ENCODE measurements at regions not wholly inside any gene's neighbourhood (a gene's known extent, or its start where the extent isn't known, plus 50 kb on each side); places are given as distances from the start of the nearest gene placed in this dataset.

GRCh38 chr2:66370824-66371223 is 64.1 kb upstream of the MEIS1 start:
- no peaks in the 10 kb centered on the region; the same call in 1 of the 2 replicates for H3K27me3 ChIP-seq (ENCODE audit: control insufficient read depth, insufficient read depth, low read length)
- DNase-seq (ENCODE audit: low read depth, low spot score) (no peak), ATAC-seq (no peak)
- intact Hi-C loops (cut with micrococcal nuclease; ENCODE audit: unreplicated experiment) (no loop called here), in situ Hi-C loops (cut with HindIII; ENCODE audit: low pct_unique_long_range_greater_than_20kb, low sequenced_read_pairs) (no loop called here)
- H3K36me3 ChIP-seq (ENCODE audit: control insufficient read depth, insufficient read depth, low read length), result no peaks in the 10 kb centered on the region; the same call in 1 of the 2 replicates
- ChIA-PET CTCF (no interaction called here), POLR2A (no interaction called here)
- no peaks in the 10 kb centered on the region for H3K9me3 ChIP-seq (ENCODE audit: control insufficient read depth, insufficient read depth, low read depth, low read length)
- no TSS peak for BruUV-seq (replicated peaks)
- no peaks in the 10 kb centered on the region; the same call in 1 of the 2 replicates for H3K4me1 ChIP-seq (ENCODE audit: control insufficient read depth, insufficient read depth, low read length)
- no peak overlapping the region for H3K27ac ChIP-seq (ENCODE audit: low read length)
- H3K4me3 ChIP-seq (ENCODE audit: low read depth in 2 of 2, low read length in 2 of 2), result no peak overlapping the region
- TF ChIP-seq, protein P1, sequence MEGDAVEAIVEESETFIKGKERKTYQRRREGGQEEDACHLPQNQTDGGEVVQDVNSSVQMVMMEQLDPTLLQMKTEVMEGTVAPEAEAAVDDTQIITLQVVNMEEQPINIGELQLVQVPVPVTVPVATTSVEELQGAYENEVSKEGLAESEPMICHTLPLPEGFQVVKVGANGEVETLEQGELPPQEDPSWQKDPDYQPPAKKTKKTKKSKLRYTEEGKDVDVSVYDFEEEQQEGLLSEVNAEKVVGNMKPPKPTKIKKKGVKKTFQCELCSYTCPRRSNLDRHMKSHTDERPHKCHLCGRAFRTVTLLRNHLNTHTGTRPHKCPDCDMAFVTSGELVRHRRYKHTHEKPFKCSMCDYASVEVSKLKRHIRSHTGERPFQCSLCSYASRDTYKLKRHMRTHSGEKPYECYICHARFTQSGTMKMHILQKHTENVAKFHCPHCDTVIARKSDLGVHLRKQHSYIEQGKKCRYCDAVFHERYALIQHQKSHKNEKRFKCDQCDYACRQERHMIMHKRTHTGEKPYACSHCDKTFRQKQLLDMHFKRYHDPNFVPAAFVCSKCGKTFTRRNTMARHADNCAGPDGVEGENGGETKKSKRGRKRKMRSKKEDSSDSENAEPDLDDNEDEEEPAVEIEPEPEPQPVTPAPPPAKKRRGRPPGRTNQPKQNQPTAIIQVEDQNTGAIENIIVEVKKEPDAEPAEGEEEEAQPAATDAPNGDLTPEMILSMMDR (IDR thresholded peaks at IDR 0.05), result no peak
- TF ChIP-seq POLR2AphosphoS5 (IDR thresholded peaks at IDR 0.05; ENCODE audit: low read depth, low read length), result no peak
- TF ChIP-seq, protein P2, sequence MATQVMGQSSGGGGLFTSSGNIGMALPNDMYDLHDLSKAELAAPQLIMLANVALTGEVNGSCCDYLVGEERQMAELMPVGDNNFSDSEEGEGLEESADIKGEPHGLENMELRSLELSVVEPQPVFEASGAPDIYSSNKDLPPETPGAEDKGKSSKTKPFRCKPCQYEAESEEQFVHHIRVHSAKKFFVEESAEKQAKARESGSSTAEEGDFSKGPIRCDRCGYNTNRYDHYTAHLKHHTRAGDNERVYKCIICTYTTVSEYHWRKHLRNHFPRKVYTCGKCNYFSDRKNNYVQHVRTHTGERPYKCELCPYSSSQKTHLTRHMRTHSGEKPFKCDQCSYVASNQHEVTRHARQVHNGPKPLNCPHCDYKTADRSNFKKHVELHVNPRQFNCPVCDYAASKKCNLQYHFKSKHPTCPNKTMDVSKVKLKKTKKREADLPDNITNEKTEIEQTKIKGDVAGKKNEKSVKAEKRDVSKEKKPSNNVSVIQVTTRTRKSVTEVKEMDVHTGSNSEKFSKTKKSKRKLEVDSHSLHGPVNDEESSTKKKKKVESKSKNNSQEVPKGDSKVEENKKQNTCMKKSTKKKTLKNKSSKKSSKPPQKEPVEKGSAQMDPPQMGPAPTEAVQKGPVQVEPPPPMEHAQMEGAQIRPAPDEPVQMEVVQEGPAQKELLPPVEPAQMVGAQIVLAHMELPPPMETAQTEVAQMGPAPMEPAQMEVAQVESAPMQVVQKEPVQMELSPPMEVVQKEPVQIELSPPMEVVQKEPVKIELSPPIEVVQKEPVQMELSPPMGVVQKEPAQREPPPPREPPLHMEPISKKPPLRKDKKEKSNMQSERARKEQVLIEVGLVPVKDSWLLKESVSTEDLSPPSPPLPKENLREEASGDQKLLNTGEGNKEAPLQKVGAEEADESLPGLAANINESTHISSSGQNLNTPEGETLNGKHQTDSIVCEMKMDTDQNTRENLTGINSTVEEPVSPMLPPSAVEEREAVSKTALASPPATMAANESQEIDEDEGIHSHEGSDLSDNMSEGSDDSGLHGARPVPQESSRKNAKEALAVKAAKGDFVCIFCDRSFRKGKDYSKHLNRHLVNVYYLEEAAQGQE (IDR thresholded peaks at IDR 0.05; ENCODE audit: insufficient read depth in 1 of 2, low read depth in 2 of 2, low read length in 1 of 2), result no peak
- no peak for TF ChIP-seq SIN3A (IDR thresholded peaks at IDR 0.05; ENCODE audit: borderline replicate concordance, insufficient read depth, low read depth, low read length)
- no peak for TF ChIP-seq TCF7L2 (IDR thresholded peaks at IDR 0.05; ENCODE audit: low read depth, low read length)

DNA sequence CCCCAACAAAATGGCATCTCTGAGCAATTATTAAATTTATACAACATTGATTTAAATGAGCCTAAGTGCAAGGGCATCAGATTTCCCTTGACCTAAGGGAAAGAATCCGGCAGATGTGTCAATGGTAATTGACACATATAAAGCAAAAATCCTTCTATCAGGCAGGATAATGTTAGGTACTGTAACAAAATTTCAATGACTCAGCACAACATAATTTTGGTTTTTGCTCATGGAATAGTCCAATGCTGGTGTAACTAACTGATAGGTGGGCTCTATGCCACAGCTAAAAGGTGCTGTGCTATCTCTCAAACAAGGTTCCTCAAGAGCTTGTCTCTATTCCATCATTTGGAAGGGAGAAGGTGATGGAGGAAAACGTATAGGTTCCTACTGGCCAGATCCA is 68.3 kb upstream of the MEIS1 start:
- in situ Hi-C loops (cut with HindIII; ENCODE audit: low pct_unique_long_range_greater_than_20kb, low sequenced_read_pairs), result no loop called here
- H3K27ac ChIP-seq (ENCODE audit: low read length), result no peak overlapping the region
- ATAC-seq, result no peak
- no peaks in the 10 kb centered on the region for H3K27me3 ChIP-seq (ENCODE audit: control insufficient read depth, insufficient read depth, low read length)
- ChIA-PET POLR2A (no interaction called here), CTCF (no interaction called here)
- intact Hi-C loops (cut with micrococcal nuclease; ENCODE audit: unreplicated experiment), result no loop called here
- no peak for DNase-seq (ENCODE audit: low read depth, low spot score)
- H3K36me3 ChIP-seq (ENCODE audit: control insufficient read depth, insufficient read depth, low read length), result no peaks in the 10 kb centered on the region
- H3K9me3 ChIP-seq (ENCODE audit: control insufficient read depth, insufficient read depth, low read depth, low read length), result no peaks in the 10 kb centered on the region
- TF ChIP-seq, protein P2 (IDR thresholded peaks at IDR 0.05; ENCODE audit: insufficient read depth in 1 of 2, low read depth in 2 of 2, low read length in 1 of 2), result no peak
- TF ChIP-seq TCF7L2 (IDR thresholded peaks at IDR 0.05; ENCODE audit: low read depth, low read length) (no peak), POLR2AphosphoS5 (IDR thresholded peaks at IDR 0.05; ENCODE audit: low read depth, low read length) (no peak)
- peaks cover 13% of the 10 kb centered on the region for H3K4me1 ChIP-seq (ENCODE audit: control insufficient read depth, insufficient read depth, low read length)
- no peak overlapping the region for H3K4me3 ChIP-seq (ENCODE audit: low read depth in 2 of 2, low read length in 2 of 2)
- BruUV-seq (replicated peaks), result no TSS peak

All from Panc1 (cell line).